Transverse colon (tissue), 4 donors: ENCODE measurements at regions not wholly inside any gene's neighbourhood (a gene's known extent, or its start where the extent isn't known, plus 50 kb on each side); places are given as distances from the start of the nearest gene placed in this dataset.
A peak's percentile ranks its signal among the peaks of the same experiment; 100 is the strongest.

Experiments
- DNase-seq: peaks from one replicate; pipeline ENCODE4 v3.0.0-alpha.2; 2019
- H3K27ac ChIP-seq, 4 donors: fragments of 200-600 bp; sonication (generic); 2 replicates each; pipeline ENCODE4 v1.5.1; 2016 to 2018; ENCODE audit warnings: inconsistent platforms in 4 of 4
- H3K27me3 ChIP-seq: fragments of 200-600 bp; sonication (generic); 2 replicates; pipeline ENCODE4 v1.5.1; 2017; ENCODE audit warnings: inconsistent platforms
- H3K36me3 ChIP-seq, 4 donors: fragments of 200-600 bp; sonication (generic); 2 replicates each; pipeline ENCODE4 v1.5.1; 2017 to 2019; ENCODE audit warnings: inconsistent platforms in 4 of 4
- H3K4me1 ChIP-seq, 4 donors: fragments of 200-600 bp; sonication (generic); 2 replicates each; pipeline ENCODE4 v1.5.1; 2017 to 2020; ENCODE audit warnings: inconsistent platforms in 4 of 4
- H3K4me3 ChIP-seq, 4 donors: fragments of 200-600 bp; sonication (generic); 1 replicate in 1 of 4; 2 replicates in 3 of 4; pipeline versions ENCODE4 v1.5.1 to v1.6.1; 2017 to 2019; ENCODE audit warnings: inconsistent platforms in 4 of 4
- H3K9me3 ChIP-seq, 2 donors: fragments of 200-600 bp; sonication (generic); 2 replicates each; pipeline ENCODE4 v1.5.1; 2017 to 2019; ENCODE audit warnings: inconsistent platforms in 2 of 2
- CTCF ChIP-seq, 5 experiments: fragments of 200-600 bp in 3 of 5; fragments of 450-650 bp in 2 of 5; sonication (generic) in 3 of 5; IDR thresholded peaks; 1 replicate in 2 of 5; 2 replicates in 3 of 5; pipeline ENCODE4 v1.5.1; 2016 to 2017; ENCODE audit warnings: antibody characterized with exemption in 5 of 5, inconsistent platforms in 3 of 5, mild to moderate bottlenecking in 2 of 5, moderate library complexity in 1 of 5
- EP300 ChIP-seq: sonication (generic); formaldehyde crosslinking; IDR thresholded peaks from one replicate; pipeline ENCODE4 v1.6.1; 2017; ENCODE audit warnings: antibody characterized with exemption, low read depth
- POLR2A ChIP-seq: fragments of 450-650 bp; IDR thresholded peaks from one replicate; pipeline ENCODE4 v1.6.1; 2016; ENCODE audit warnings: antibody characterized with exemption, mild to moderate bottlenecking, moderate library complexity
- POLR2AphosphoS5 ChIP-seq, 3 donors: sonication (generic); formaldehyde crosslinking; IDR thresholded peaks; one replicate each; pipeline ENCODE4 v1.6.1; 2016; ENCODE audit warnings: antibody characterized with exemption in 3 of 3
- WGBS, 2 donors: methylation state at CpG; one replicate each; pipeline ENCODE4 v1.1.5; 2018; ENCODE audit warnings: low coverage in 1 of 2; 5-methylcytosine and 5-hydroxymethylcytosine counted together
- in situ Hi-C, 4 donors: fragments of 200-750 bp; cut with MboI; loops; one replicate each; pipeline versions ENCODE4 v1.15.0 to v1.15.1; 2017; ENCODE audit warnings: low sequenced_read_pairs in 3 of 4, low pct_ligation_motif_present in 1 of 4, low pct_unique_long_range_greater_than_20kb in 1 of 4
- intact Hi-C: fragments of 100-400 bp; cut with DNase I; formaldehyde crosslinking; loops from one replicate; pipeline ENCODE4 v1.15.1; 2023; ENCODE audit warnings: low total_unique reads

DNA sequence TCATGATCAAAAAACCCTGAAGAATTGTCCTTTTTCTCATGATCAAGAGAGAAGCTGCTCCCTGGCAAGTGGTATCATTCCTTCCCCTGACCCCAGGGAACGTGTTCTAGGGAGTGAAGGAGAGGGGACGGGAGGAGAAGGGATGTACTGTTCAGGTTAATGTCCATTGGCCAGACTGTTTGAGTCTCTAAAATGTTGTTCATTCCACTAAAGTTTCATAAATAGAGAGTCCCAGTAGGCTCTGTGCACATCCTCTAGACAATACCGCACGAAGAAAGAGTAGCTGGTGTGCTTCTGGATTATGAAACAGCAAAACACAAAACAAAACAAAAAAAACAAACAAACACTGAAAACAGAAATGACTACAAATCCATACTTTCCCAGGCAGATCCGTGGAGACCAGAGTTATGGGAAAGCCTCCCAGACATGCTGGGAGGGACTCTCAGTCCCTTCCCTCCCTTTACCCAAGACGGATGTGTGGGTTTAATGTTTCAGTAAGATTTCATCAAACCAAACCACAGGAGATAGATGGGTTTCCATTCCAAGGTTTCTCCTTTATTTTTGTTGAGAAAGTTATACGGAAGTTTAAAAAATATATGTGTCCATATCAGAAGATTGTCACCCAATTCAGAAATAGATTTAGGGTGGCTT is 66.5 kb upstream of the TNS3 start:
- no peak overlapping the region for H3K27ac ChIP-seq
- 76 to 78% methylated on average over 7 of the region's 7 CpGs for WGBS, 2 donors
- DNase-seq: no peak
- intact Hi-C loops (no loop called here), in situ Hi-C loops (no loop called here)
- no peaks in the 10 kb centered on the region for H3K27me3 ChIP-seq
- peaks cover 0 to 3% (median 0%) of the 10 kb centered on the region in 4 donors for H3K4me1 ChIP-seq
- H3K9me3 ChIP-seq: no peaks in the 10 kb centered on the region
- no peaks in the 10 kb centered on the region for H3K36me3 ChIP-seq
- TF ChIP-seq POLR2AphosphoS5 (IDR thresholded peaks at IDR 0.05): no peak
- TF ChIP-seq POLR2A: no peak
- TF ChIP-seq CTCF (IDR thresholded peaks at IDR 0.05): no peak
- no peak for TF ChIP-seq EP300
- no peak overlapping the region for H3K4me3 ChIP-seq

DNA sequence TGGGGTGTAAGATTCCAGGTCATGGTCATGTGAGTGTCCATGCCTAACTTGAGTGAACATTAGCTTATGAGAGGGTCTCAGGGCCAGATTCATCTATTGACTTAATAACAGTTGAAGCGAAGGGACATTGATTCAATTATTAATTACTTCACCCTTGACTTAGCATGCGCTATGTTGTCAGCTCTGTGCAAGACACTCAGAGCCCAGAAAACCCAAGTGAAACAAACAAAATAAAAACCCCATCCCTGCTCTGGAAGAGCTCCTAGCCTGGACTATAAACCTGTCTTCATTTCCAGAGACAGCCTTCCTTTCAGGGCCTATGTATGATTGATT is 66.0 kb upstream of the TNS3 start:
- Histone ChIP-seq H3K27ac (peak overlapping the region in 1 of 4 donors; percentile 2), H3K4me1 (peaks cover 0 to 3% (median 0%) of the 10 kb centered on the region in 4 donors), H3K4me3 (no peak overlapping the region), H3K9me3 (no peaks in the 10 kb centered on the region), H3K27me3 (no peaks in the 10 kb centered on the region), H3K36me3 (no peaks in the 10 kb centered on the region)
- intact Hi-C loops: no loop called here
- 100% methylated on average over 1 to 2 of the region's 2 CpGs for WGBS, 2 donors
- TF ChIP-seq POLR2AphosphoS5 (IDR thresholded peaks at IDR 0.05) (no peak), POLR2A (no peak)
- DNase-seq: no peak
- in situ Hi-C loops: no loop called here

DNA sequence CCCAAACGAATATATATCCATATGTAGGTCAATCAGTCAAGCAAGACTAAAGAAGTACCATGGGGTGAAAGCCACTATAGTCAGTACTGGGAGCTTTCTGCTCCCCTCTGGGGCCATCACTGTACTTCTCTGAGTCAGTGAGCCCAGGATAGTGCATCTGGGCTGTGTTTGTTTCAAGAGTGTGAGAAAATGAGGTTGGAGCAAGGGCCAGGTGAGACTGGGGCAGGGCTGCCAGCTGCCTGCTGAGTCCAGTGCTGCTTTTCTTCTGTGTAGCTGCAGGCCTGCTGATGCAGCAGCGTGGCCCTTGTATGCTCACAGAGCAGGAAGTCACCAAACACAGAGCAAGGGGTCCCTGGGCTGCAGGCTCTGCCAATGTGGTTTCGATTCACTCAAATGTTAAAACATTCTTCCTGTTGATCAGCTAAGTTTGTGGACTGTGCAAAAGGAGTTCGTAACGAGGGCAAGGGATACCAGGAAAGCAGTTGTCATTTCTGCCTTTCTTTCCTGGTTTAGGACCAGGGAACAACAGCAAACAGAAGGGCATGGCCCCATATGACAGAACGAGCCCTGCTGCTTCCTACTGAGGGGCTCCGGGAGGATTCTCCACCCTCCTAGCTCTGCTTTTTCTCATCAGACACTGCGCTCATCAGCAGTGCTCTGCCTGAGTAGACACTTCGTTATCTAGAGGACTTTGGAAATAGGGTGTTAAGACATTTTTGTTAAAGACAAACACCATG is 65.4 kb upstream of the TNS3 start:
- Histone ChIP-seq H3K27me3 (no peaks in the 10 kb centered on the region), H3K9me3 (no peaks in the 10 kb centered on the region), H3K36me3 (no peaks in the 10 kb centered on the region), H3K4me1 (peaks cover 0 to 3% (median 0%) of the 10 kb centered on the region in 4 donors), H3K4me3 (no peak overlapping the region), H3K27ac (peak overlapping the region in 1 of 4 donors; percentile 2)
- DNase-seq: no peak
- TF ChIP-seq POLR2AphosphoS5 (IDR thresholded peaks at IDR 0.05): no peak
- no peak for TF ChIP-seq CTCF (IDR thresholded peaks at IDR 0.05)
- no peak for TF ChIP-seq POLR2A
- no peak for TF ChIP-seq EP300
- intact Hi-C loops (no loop called here), in situ Hi-C loops (no loop called here)
- WGBS, 2 donors: 75 to 100% methylated on average over 1 to 9 of the region's 9 CpGs

- TF ChIP-seq POLR2AphosphoS5 (IDR thresholded peaks at IDR 0.05): no peak
- TF ChIP-seq CTCF (IDR thresholded peaks at IDR 0.05): no peak
- no peak for TF ChIP-seq POLR2A
- TF ChIP-seq EP300: no peak
- Histone ChIP-seq H3K27me3 (no peaks in the 10 kb centered on the region), H3K27ac (no peak overlapping the region), H3K9me3 (no peaks in the 10 kb centered on the region), H3K4me3 (no peak overlapping the region), H3K4me1 (peaks cover 0 to 7% (median 0%) of the 10 kb centered on the region in 4 donors), H3K36me3 (no peaks in the 10 kb centered on the region)
- in situ Hi-C loops (no loop called here), intact Hi-C loops (no loop called here)
- WGBS, 2 donors: 91 to 92% methylated on average over 4 of the region's 4 CpGs
- no peak for DNase-seq
Observed at GRCh38 chr7:47643716-47644400, 61.9 kb upstream of the TNS3 start.
